Uterus (tissue), 2 donors: ENCODE measurements at regions not wholly inside any gene's neighbourhood (a gene's known extent, or its start where the extent isn't known, plus 50 kb on each side); places are given as distances from the start of the nearest gene placed in this dataset.
"Not testable (repeated sequence)": the region's sequence is repeated elsewhere in the genome, so short reads cannot be mapped to it uniquely, and the experiment has no call there.

ENCODE experiments used
- CTCF ChIP-seq, 4 experiments: fragments of 200-600 bp in 2 of 4; fragments of 450-650 bp in 2 of 4; sonication (generic) in 2 of 4; IDR thresholded peaks; one replicate each; pipeline ENCODE4 v1.5.1; 2016 to 2019; ENCODE audit warnings: antibody characterized with exemption in 4 of 4, mild to moderate bottlenecking in 2 of 4, moderate library complexity in 1 of 4
- POLR2A ChIP-seq, 2 donors: fragments of 450-650 bp; IDR thresholded peaks; one replicate each; pipeline ENCODE4 v1.6.1; 2016; ENCODE audit warnings: antibody characterized with exemption in 2 of 2, mild to moderate bottlenecking in 1 of 2, moderate library complexity in 1 of 2

- not testable (repeated sequence) for TF ChIP-seq CTCF, POLR2A (IDR thresholded peaks at IDR 0.05)
Measured at GRCh38 chr1:94292978-94293377, 55.6 kb upstream of the ARHGAP29 start.
